HG03439 (cell line): ENCODE measurements at regions not wholly inside any gene's neighbourhood (a gene's known extent, or its start where the extent isn't known, plus 50 kb on each side); places are given as distances from the start of the nearest gene placed in this dataset.
"Not testable (repeated sequence)": the region's sequence is repeated elsewhere in the genome, so short reads cannot be mapped to it uniquely, and the experiment has no call there.

Experiments used
- ATAC-seq: cut with Tn5 transposase; IDR thresholded peaks from one replicate; pipeline ENCODE4 v1.9.1; 2021; ENCODE audit warnings: mild to moderate bottlenecking, moderate library complexity; ENCODE audit not compliant: unreplicated experiment

- ATAC-seq = no peak
Observed at GRCh38 chr6:88458662-88459061, 292.5 kb upstream of the CNR1 start.

GRCh38 chr6:88456221-88456859, 290.2 kb upstream of the CNR1 start:
- no peak for ATAC-seq

DNA sequence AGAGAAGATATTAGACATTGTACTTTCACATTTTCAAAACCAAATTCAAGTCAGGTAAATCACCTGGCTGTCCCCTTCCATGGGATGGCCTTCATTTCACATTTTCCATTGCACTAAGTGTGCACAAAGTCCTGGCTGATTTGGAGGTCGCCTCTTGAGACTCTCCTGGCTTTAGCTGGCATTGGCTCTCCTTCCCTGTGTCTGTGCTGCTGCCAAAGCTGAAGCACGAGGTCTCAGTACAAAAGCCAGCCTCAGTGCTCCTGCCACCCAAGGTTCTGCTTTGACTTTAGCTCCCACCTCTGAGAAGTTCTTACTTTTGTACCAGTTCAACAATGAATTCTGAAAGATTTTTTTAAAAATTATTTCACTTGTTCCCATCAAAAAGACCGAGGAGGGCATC, 289.2 kb upstream of the CNR1 start:
- no peak for ATAC-seq

- ATAC-seq = no peak
Observed at GRCh38 chr6:88454658-88455057, 288.5 kb upstream of the CNR1 start.

DNA sequence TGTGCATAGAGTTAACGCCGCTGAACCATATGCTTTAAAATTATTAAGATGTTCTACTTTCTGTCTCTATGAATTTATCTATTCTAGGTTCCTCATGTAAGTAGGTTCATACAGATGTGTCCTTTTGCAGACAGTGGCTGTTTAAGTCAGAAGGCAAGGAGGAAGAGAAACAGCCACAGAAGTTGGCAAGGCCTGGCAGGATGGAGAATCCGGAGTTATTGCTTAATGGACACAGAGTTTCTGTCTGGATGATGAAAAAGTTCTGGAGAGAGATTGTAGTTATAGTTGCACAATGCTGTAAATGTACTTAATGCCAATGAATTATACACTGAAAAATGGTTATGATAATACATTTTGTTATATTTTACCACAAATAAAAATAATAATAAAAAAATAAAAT, 283.6 kb upstream of the CNR1 start:
- ATAC-seq = no peak

- no peak for ATAC-seq
Observed at GRCh38 chr6:88445188-88445965, 279.2 kb upstream of the CNR1 start.

DNA sequence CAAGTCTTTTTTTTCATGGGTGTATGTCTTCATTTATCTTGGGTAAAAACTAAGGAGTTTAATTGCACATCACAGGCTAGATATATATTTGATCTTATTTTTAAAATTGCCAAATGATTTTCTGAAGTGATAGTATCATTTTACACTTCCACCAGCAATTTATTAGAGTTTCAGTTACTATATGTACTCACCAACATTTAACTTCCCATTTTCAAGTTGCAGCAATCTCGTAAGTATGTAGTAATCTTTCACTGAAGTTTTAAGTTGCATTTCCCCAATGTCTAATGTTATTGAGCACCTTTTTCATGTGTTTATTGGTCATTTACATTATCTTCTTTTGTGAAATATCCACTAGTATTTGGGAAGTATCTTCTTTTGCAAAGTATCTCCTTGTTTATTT, 277.4 kb upstream of the CNR1 start:
- no peak for ATAC-seq

GRCh38 chr6:88442737-88443136, 276.6 kb upstream of the CNR1 start:
- ATAC-seq = no peak

- no peak for ATAC-seq
Observed at GRCh38 chr6:88441346-88441745, 275.2 kb upstream of the CNR1 start.

GRCh38 chr6:88428068-88428467, 261.9 kb upstream of the CNR1 start:
- no peak for ATAC-seq

- no peak for ATAC-seq
Observed at GRCh38 chr6:88426005-88426404, 259.9 kb upstream of the CNR1 start.

DNA sequence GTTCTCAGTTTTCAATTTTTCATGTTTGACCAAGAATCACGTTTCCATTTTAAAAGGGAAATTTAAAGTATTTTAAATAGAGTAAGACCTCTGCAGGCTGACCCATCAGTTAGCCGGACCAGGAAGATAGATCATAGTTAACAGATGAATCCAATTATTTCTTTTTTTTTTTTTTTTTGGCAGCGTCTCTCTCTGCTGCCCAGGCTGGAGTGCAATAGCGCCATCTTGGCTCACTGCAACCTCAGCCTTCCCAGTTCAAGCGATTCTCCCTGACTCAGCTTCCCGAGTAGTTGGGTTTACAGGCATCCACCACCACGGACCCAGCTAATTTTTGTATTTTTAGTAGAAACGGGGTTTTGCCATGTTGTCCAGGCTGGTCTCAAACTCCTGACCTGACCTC, 256.7 kb upstream of the CNR1 start:
- no peak for ATAC-seq

GRCh38 chr6:88420967-88421488, 254.9 kb upstream of the CNR1 start:
- ATAC-seq = not testable (repeated sequence)

DNA sequence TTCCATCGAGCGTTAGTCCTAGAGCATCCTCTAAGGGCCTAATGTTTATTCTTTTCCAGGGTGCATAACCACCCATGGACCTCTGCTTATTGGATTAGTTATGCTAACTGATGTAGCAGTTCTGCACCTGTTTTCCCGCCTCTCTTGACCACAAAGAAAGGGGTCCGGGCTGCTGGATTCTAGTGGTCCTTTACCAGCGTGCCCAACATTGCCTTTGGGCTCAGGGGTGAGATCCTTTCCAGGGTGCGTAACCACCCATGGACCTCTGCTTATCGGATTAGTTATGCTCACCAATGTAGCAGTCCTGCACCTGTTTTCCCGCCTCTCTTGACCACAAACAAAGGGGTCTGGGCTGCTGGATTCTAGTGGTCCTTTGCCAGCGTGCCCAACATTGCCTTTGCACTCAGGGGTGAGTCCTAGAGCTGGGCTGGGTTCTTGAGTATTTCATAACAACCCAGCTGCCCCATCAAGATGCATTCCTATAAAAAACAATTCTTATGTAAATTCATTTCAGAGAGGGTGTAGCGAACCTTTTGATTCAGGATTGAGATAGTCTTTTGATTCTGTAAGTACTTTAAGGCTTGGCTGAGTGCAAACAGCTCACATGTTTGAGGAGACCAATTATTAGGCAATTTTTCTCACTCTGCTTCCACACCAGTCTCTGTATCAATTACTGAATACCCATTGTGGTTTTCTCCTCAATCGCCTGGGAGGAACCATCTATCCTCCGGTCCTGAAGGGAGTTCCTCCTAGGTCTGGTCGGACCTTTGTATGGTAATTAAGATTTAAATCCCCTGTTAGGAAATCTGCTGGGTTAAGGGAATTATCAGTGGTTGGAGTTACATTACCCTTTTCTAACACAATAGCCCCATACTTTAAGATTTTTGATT, 253.0 kb upstream of the CNR1 start:
- not testable (repeated sequence) for ATAC-seq

- ATAC-seq = not testable (repeated sequence)
Observed at GRCh38 chr6:88417361-88417760, 251.2 kb upstream of the CNR1 start.

GRCh38 chr6:88413459-88413858, 247.3 kb upstream of the CNR1 start:
- no peak for ATAC-seq

DNA sequence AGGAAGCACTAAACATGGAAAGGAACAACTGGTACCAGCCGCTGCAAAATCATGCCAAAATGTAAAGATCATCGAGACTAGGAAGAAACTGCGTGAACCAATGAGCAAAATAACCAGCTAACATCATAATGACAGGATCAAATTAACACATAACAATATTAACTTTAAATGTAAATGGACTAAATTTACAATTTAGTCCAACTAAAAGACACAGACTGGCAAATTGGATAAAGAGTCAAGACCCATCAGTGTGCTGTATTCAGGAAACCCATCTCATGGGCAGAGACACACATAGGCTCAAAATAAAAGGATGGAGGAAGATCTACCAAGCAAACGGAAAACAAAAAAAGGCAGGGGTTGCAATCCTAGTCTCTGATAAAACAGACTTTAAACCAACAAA, 242.2 kb upstream of the CNR1 start:
- ATAC-seq = not testable (repeated sequence)

- ATAC-seq = not testable (repeated sequence)
Observed at GRCh38 chr6:88406674-88407073, 240.5 kb upstream of the CNR1 start.

GRCh38 chr6:88403486-88403885, 237.3 kb upstream of the CNR1 start:
- no peak for ATAC-seq

DNA sequence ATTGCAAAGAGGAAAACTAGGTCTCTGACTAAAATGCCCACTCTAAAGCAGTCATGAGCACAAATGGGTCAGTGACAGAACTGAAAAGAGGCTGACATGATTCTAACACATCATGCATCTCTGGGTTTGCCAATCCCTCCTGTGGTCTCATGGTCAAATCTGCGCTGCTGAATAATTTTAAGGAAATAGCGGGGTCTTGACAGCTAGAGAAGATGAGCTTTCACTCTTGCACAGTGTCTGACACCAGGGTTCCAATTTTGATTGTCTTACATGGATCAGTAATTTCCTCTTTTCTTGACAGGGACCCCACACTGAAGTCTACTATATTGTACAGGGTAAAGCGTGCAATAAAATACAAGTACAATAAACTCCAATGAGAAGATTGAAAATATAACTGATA, 236.8 kb upstream of the CNR1 start:
- ATAC-seq = no peak

DNA sequence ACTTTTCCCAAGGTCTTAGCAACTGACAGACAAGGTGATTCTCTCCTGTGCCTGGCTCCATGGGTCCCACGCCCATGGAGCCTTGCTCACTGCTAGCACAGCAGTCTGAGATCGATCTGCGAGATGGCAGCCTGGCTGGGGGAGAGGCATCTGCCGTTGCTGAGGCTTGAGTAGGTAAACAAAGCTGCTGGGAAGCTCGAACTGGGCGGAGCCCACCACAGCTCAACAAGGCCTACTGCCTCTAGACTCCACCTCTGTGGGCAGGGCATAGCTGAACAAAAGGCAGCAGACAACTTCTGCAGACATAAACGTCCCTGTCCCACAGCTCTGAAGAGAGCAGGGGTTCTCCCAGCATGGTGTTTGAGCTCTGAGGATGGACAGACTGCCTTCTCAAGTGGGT, 224.9 kb upstream of the CNR1 start:
- ATAC-seq = not testable (repeated sequence)
